Posterior cingulate gyrus (tissue), 11 donors: ENCODE measurements at regions not wholly inside any gene's neighbourhood (a gene's known extent, or its start where the extent isn't known, plus 50 kb on each side); places are given as distances from the start of the nearest gene placed in this dataset.
"Not testable (repeated sequence)": the region's sequence is repeated elsewhere in the genome, so short reads cannot be mapped to it uniquely, and the experiment has no call there.

ENCODE experiments used
- DNase-seq, 10 donors: peaks; one replicate each; pipeline versions ENCODE4 v3.0.0 to v3.0.0-alpha.2; 2020 to 2021; ENCODE audit warnings: mixed read lengths in 3 of 10
- intact Hi-C: fragments of 100-400 bp; cut with DNase I; formaldehyde crosslinking; loops from one replicate; pipeline ENCODE4 v1.15.1; 2023

DNA sequence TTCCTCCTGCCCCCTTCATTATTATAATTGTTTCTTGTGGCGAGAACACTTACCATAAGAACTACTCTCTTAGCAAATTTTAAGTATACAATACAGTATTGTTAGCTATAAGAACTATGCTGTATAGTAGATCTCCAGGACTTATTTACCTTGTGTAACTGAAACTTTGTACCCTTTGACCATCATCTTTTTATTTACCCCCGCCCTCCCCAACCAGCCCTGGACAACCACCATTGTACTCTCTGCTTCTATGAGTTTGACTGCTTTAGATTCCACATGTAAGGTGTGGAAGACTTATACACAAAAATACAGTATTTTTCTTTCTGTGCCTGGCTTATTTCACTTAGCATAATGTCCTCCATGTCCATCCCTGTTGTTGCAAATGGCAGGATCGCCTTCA lies 161.1 kb downstream of the PHF8 start:
- DNase-seq: no peak
- intact Hi-C loops: no loop called here

DNA sequence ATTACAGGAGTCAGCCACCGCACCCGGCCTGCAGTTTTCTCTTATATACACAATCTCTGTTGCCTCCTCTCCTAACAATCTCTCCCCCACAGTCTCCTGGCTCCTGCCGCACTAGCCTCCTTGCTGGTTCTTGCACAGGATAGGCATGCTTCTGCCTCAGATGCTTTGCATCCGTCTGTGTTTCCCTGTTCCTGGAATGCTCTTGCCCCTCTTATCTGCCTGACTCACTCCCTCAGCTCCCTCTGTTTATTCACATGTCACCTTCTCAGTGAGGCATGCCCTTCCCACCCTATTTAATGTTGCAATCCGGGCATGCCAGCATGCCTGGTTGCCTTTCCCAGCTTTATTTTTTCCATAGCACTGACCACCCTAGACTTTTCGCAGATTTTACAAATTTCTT lies 161.9 kb downstream of the PHF8 start:
- intact Hi-C loops: no loop called here
- DNase-seq: no peak

DNA sequence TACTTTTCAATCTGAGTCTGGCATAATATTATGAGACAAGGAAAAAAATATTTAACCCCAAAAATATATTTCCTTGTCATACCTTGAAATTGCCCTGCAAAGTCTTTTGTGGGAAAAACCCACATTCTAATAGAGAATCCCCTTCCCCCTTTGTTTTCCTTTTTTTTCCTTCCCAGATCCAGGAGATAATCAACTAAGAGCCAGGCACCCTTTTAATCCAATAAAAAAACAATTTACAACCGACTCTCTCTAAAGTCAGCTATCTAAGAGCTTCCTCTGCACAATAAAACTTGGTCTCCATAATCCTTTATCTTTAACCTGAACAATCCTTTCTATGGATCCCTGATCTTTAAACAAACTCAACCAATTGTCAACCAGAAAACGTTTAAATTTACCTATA lies 163.5 kb downstream of the PHF8 start:
- DNase-seq, intact Hi-C loops: not testable (repeated sequence)

DNA sequence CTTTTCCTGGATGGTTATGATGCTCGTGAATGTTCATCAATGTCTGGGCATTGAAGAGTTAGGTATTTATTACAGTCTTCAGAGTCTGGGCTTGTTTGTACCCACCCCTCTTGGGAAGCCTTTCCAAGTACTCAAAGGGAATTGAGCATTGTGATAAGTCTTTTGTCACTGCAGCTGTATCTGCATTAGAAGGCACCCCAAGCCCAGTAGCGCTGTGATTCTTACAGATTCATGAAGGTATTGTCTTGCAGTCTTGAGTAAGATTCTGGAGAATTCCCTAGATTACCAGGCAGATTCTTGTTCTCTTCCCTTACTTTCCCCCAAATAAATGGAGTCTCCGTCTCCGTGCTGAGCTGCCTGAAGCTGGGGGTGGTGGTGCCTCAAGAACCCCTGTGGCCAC lies 173.4 kb upstream of the HUWE1 start:
- no peak for DNase-seq
- intact Hi-C loops: no loop called here

GRCh38 chrX:53831662-53832635 lies 145.4 kb upstream of the HUWE1 start:
- peak in 2 of 10 donors; percentile 4 to 7 for DNase-seq
- intact Hi-C loops: loop anchor here (10.0 kb wide), 1 partner anchor 147 kb away; the partner anchor contains the start of gene HUWE1

- DNase-seq: no peak
These were observed 138.2 kb upstream of the HUWE1 start for GRCh38 chrX:53824686-53825085.

GRCh38 chrX:53818115-53818514 lies 131.6 kb upstream of the HUWE1 start:
- intact Hi-C loops, DNase-seq: not testable (repeated sequence)

More at GRCh38 chrX:53824686-53825085, 138.2 kb upstream of the HUWE1 start:
- intact Hi-C loops: no loop called here

DNA sequence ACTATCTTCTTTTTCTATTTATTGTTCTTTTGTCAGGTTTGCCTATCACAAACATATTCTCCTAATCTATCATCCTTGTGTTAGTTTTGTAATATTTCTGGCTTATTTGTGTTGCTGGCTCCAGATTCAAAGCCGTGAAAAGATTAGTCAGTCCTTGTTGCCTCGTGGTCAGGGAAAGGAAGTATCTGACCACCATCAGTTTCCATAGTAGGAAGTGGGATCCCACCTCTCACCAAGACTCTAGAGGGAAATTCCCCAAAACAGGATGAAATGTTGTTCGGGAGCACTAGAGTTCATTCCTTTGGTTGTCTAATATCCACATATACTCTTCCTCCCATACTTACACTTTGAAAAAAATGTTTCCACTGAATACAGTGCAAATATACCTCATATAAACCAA lies 131.0 kb upstream of the HUWE1 start:
- no peak for DNase-seq
- intact Hi-C loops: no loop called here

DNA sequence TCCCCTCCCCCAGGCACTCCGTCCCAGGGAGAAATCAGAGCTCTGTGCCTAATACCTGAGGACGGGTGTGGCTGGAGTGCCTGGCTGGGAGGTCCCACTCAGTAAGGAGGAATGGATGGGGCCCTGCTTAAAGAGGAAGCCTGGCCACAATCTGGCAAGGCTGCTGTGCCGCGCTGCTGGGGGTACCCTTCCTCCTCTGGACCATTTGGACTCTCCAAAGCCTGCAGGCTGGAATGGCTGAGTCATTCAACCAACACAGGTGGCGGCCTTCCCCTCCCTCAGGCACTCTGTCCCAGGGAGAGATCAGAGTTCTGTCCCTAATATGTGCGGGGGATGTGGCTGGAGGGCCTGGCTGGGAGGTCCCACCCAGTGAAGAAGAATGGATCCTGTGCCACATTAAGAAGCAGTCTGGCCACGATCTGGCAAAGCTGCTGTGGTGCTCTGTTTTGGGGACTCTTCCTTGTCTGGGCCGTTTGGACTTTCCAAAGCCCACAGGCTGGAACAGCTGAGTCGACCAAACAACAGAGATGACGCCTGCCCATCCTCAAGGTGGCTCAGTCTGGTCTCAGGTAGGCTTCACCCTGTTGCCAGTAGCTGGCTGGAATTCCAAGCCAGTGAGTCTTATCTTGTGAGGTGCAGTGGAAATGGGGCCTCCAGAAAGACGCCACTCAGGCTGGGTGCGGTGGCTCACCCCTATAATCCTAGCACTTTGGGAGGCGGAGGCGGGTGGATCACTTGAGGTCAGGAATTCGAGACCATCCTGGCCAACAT lies 127.3 kb upstream of the HUWE1 start:
- intact Hi-C loops: no loop called here

GRCh38 chrX:53798281-53798680 lies 111.8 kb upstream of the HUWE1 start:
- intact Hi-C loops: no loop called here
- DNase-seq: no peak

More for the DNA sequence above, 127.3 kb upstream of the HUWE1 start:
- DNase-seq: no peak

- intact Hi-C loops: no loop called here
- DNase-seq: peak in 1 of 10 donors; percentile 2
These were observed 109.1 kb upstream of the HUWE1 start for GRCh38 chrX:53795576-53795975.

DNA sequence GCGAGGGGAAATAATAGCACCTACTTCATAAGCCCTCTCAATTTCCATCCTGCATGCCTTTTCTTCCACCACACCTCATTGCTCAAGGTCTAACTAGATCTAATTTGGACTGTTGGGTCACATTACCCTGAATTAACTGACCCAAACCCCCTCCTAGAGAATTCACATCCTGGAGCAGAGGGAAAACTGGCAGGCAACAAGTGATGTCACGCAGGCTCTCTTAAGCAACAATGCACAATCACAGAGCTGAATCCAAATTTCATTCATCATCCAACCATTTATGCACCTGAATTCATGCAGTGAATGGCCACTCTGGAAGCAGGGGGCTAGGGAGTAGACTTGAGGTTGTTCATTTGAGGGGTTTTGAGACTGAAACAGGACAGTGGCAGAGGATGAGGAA lies 107.7 kb upstream of the HUWE1 start:
- no peak for DNase-seq
- intact Hi-C loops: no loop called here

- DNase-seq: no peak
- intact Hi-C loops: no loop called here
These were observed 82.3 kb upstream of the HUWE1 start for GRCh38 chrX:53768865-53769264.

DNA sequence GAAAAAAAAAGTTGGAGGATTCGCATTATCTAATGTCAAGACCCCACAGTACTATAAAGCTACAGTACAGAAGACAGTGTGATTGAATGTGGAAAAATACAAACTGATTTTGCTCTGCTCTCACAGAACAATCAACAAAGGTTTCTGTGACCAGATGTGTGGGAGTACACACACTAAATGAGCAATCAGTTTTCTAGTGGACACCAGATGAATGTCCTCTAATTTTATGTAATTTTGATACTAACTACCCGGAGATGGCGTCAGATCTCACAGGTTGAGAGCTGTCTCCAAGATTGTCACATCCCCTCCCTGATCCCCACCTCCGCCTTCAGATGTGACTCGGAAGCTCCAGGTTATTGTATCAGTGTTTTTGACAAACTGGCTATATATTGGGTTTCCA lies 81.9 kb upstream of the HUWE1 start:
- intact Hi-C loops: no loop called here
- no peak for DNase-seq

GRCh38 chrX:53767544-53767943 lies 81.0 kb upstream of the HUWE1 start:
- DNase-seq: no peak
- intact Hi-C loops: no loop called here

DNA sequence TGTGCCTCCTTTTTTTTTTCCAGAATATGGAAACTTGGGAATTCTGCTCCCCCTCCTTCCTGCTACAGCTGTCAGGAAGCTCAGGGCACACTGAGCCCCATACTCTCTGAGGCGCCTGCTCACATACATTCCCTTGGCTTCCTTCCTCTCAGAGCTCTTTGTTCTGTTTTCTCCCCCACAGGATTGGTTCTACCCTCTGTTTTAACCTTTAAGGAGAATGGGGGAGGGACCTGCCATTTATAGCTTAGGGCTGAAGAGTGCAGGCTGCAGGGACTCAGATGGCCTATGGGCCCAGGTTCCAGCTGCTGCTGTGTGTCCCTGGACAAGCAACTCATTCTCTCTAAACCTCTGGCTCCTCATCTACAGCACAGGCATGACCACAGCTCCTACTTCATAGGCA lies 70.7 kb upstream of the HUWE1 start:
- intact Hi-C loops, DNase-seq: not testable (repeated sequence)

- DNase-seq: no peak
- intact Hi-C loops: no loop called here
These were observed 60.2 kb upstream of the HUWE1 start for GRCh38 chrX:53746718-53747117.

- DNase-seq: no peak
- intact Hi-C loops: no loop called here
These were observed 56.7 kb upstream of the HUWE1 start for GRCh38 chrX:53743244-53743643.

DNA sequence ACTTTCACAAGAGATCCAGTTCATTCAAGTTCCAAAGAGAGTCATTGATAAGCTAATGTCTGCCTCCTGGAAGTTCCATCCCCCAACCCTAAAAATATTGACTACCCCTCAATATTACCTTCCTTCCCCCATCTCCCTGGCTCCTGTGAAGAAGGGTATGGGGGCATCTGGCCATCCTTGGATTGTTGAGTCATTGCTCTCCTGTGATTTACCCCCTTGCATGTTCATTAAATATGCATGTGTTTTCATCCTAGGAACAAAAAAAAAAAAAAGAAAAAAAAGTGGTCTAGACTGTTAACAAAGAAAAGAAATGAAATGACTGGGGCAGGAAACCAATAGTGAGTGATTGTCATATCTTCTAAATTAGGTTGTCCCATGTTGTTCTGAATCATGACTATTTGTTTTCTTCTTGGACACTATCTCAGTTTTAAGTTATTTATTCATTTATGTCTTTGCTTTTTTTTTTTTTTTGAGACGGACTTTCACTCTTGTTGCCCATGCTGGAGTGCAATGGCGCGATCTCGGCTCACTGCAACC lies 51.9 kb upstream of the HUWE1 start:
- intact Hi-C loops: no loop called here
- no peak for DNase-seq
